HepG2 (cell line): ENCODE measurements at regions not wholly inside any gene's neighbourhood (a gene's known extent, or its start where the extent isn't known, plus 50 kb on each side); places are given as distances from the start of the nearest gene placed in this dataset.

Source experiments
- ATAC-seq: fragments of 200-7000 bp; cut with Tn5 transposase; 3 replicates; pipeline ENCODE4 v1.9.1; 2020; ENCODE audit warnings: mild to moderate bottlenecking, moderate library complexity
- BruUV-seq: library from RNA; stranded (reverse); fragments of 400-500 nt; replicated peaks from 2 replicates; lab custom pipeline; 2021; lab: Mats Ljungman, UMichigan
- CTCF ChIA-PET: fragments of 300-600 bp; formaldehyde crosslinking; extraction: SDS; loops from one replicate; lab custom pipeline; 2021; ENCODE audit warnings: low total read pairs, inconsistent platforms, low intra/inter-chr PET ratio; lab: Yijun Ruan, JAX
- POLR2A ChIA-PET: fragments of 350-600 bp; sonication (Branson Sonifier 250); formaldehyde crosslinking; loops from one replicate; lab custom pipeline; 2020; ENCODE audit warnings: antibody characterized with exemption, inconsistent platforms; lab: Yijun Ruan, JAX
- DNase-seq: peaks from one replicate; pipeline ENCODE4 v3.0.0-alpha.2; 2015; ENCODE audit warnings: low spot score
- FAIRE-seq: peaks from 3 replicates; lab custom pipeline; 2011; peaks lifted over from hg19 to GRCh38; lab: Jason Lieb, UNC
- H2AFZ ChIP-seq: one replicate; pipeline ENCODE4 v1.6.1; 2011; ENCODE audit warnings: low read length, inconsistent platforms
- H3K27ac ChIP-seq: fragments of 300-600 bp; 3 replicates; pipeline ENCODE4 v1.8.0; 2011; ENCODE audit warnings: mixed run types, mild to moderate bottlenecking, mixed read lengths, low read length, inconsistent platforms; ENCODE audit not compliant: insufficient read depth; ENCODE audit errors: extremely low read length
- H3K27me3 ChIP-seq, 2 experiments: fragments of 200-600 bp in 1 of 2; 2 replicates in 1 of 2; 3 replicates in 1 of 2; pipeline versions ENCODE4 v1.6.0 to v1.8.0; 2011; ENCODE audit warnings: low read length in 2 of 2, mild to moderate bottlenecking in 2 of 2, moderate library complexity in 2 of 2, inconsistent platforms in 1 of 2; ENCODE audit not compliant: insufficient read depth in 2 of 2, control insufficient read depth in 1 of 2
- H3K36me3 ChIP-seq, 2 experiments: fragments of 200-600 bp in 1 of 2; replicated peaks in 1 of 2; 2 replicates in 1 of 2; 3 replicates in 1 of 2; pipeline versions ENCODE4 v1.5.1 to v1.8.0; 2011; ENCODE audit warnings: low read length in 2 of 2, inconsistent platforms in 1 of 2; ENCODE audit not compliant: insufficient read depth in 2 of 2, control insufficient read depth in 1 of 2
- H3K4me1 ChIP-seq: 2 replicates; pipeline ENCODE4 v1.5.1; 2012; ENCODE audit warnings: low read length, inconsistent platforms; ENCODE audit not compliant: insufficient read depth
- H3K4me2 ChIP-seq: 2 replicates; pipeline ENCODE4 v1.6.0; 2011; ENCODE audit warnings: low read depth, low read length, inconsistent platforms
- H3K4me3 ChIP-seq, 3 experiments: fragments of 200-600 bp in 1 of 3; sonication (generic), shearing (Covaris generic) in 1 of 3; replicated peaks in 1 of 3; 2 replicates each; pipeline ENCODE4 v1.5.1; 2011 to 2016; ENCODE audit warnings: low read length in 3 of 3, inconsistent platforms in 2 of 3, low read depth in 2 of 3, mild to moderate bottlenecking in 2 of 3, control low read depth in 1 of 3, mixed read lengths in 1 of 3; ENCODE audit not compliant: insufficient read depth in 1 of 3
- H3K79me2 ChIP-seq: one replicate; pipeline ENCODE4 v1.6.1; 2011; ENCODE audit warnings: low read length, inconsistent platforms; ENCODE audit not compliant: insufficient read depth
- H3K9ac ChIP-seq: 2 replicates; pipeline ENCODE4 v1.6.0; 2011; ENCODE audit warnings: mild to moderate bottlenecking, low read depth, low read length, inconsistent platforms; ENCODE audit not compliant: insufficient read depth
- H3K9me3 ChIP-seq: 2 replicates; pipeline ENCODE4 v1.5.1; 2012; ENCODE audit warnings: mild to moderate bottlenecking, low read length
- H4K20me1 ChIP-seq: 2 replicates; pipeline ENCODE4 v1.6.0; 2011; ENCODE audit warnings: inconsistent platforms, mild to moderate bottlenecking, low read length, moderate library complexity; ENCODE audit not compliant: insufficient read depth
- JUND ChIP-seq: sonication (generic); formaldehyde crosslinking; IDR thresholded peaks from 2 replicates; pipeline ENCODE4 v1.8.0; 2022; ENCODE audit warnings: mild to moderate bottlenecking, missing genetic modification reagents
- MLLT10 ChIP-seq: sonication (generic); formaldehyde crosslinking; IDR thresholded peaks from 2 replicates; pipeline ENCODE4 v1.4.0; 2020; ENCODE audit warnings: missing genetic modification reagents
- PHF20 ChIP-seq: sonication (generic); formaldehyde crosslinking; IDR thresholded peaks from 2 replicates; pipeline ENCODE4 v1.5.0; 2020; ENCODE audit warnings: mild to moderate bottlenecking, missing genetic modification reagents
- ZNF10 ChIP-seq: sonication (generic); formaldehyde crosslinking; IDR thresholded peaks from 2 replicates; pipeline ENCODE4 v1.4.0; 2020; ENCODE audit warnings: mild to moderate bottlenecking, low read depth, missing genetic modification reagents, borderline replicate concordance
- ZNF558 ChIP-seq: sonication (generic); formaldehyde crosslinking; IDR thresholded peaks from 2 replicates; pipeline ENCODE4 v1.9.0; 2022; ENCODE audit warnings: mild to moderate bottlenecking, missing genetic modification reagents, borderline replicate concordance
- ZNF570 ChIP-seq: sonication (generic); formaldehyde crosslinking; IDR thresholded peaks from 2 replicates; pipeline ENCODE4 v1.4.0; 2020; ENCODE audit warnings: mild to moderate bottlenecking, missing genetic modification reagents, borderline replicate concordance
- ZNF629 ChIP-seq: sonication (generic); formaldehyde crosslinking; conservative IDR thresholded peaks from 2 replicates; pipeline ENCODE4 v1.5.0; 2020; ENCODE audit warnings: missing genetic modification reagents
- ZNF879 ChIP-seq: sonication (generic); formaldehyde crosslinking; IDR thresholded peaks from 2 replicates; pipeline ENCODE4 v1.8.1; 2023; ENCODE audit warnings: missing genetic modification reagents
- ZSCAN30 ChIP-seq: sonication (generic); formaldehyde crosslinking; IDR thresholded peaks from 2 replicates; pipeline ENCODE4 v1.5.0; 2020; ENCODE audit warnings: mild to moderate bottlenecking, missing genetic modification reagents
- WGBS: methylation state at CpG from one replicate; pipeline ENCODE4 v1.1.6; 2017; ENCODE audit warnings: low lambda C conversion rate; 5-methylcytosine and 5-hydroxymethylcytosine counted together
- in situ Hi-C: cut with HindIII; loops from 2 replicates; pipeline ENCODE4 v1.10.0; 2017; ENCODE audit warnings: low pct_unique_long_range_greater_than_20kb; ENCODE audit not compliant: extremely low pct_ligation_motif_present
- intact Hi-C: fragments of 100-400 bp; cut with micrococcal nuclease; formaldehyde crosslinking; loops from one replicate; pipeline ENCODE4 v1.10.0; 2022; ENCODE audit not compliant: unreplicated experiment
- TF ChIP-seq, protein P1 (sequence below), 2 experiments: sonication (generic) in 1 of 2; formaldehyde crosslinking in 1 of 2; IDR thresholded peaks; 2 replicates each; pipeline versions ENCODE4 v1.4.0 to v1.6.1; 2016 to 2020; ENCODE audit warnings: borderline replicate concordance in 1 of 2, low read depth in 1 of 2, mild to moderate bottlenecking in 1 of 2, missing genetic modification reagents in 1 of 2
- TF ChIP-seq, protein P2 (sequence below): sonication (generic); formaldehyde crosslinking; IDR thresholded peaks from 2 replicates; pipeline ENCODE4 v1.4.0; 2020; ENCODE audit warnings: mild to moderate bottlenecking, missing genetic modification reagents, borderline replicate concordance
- TF ChIP-seq, protein P3 (sequence below): IDR thresholded peaks from 2 replicates; pipeline ENCODE4 v1.6.1; 2016; ENCODE audit warnings: missing genetic modification reagents, missing compliant biosample characterization
- TF ChIP-seq, protein P4 (sequence below): sonication (generic); formaldehyde crosslinking; conservative IDR thresholded peaks from 2 replicates; pipeline ENCODE4 v1.5.0; 2020; ENCODE audit warnings: missing genetic modification reagents

DNA sequence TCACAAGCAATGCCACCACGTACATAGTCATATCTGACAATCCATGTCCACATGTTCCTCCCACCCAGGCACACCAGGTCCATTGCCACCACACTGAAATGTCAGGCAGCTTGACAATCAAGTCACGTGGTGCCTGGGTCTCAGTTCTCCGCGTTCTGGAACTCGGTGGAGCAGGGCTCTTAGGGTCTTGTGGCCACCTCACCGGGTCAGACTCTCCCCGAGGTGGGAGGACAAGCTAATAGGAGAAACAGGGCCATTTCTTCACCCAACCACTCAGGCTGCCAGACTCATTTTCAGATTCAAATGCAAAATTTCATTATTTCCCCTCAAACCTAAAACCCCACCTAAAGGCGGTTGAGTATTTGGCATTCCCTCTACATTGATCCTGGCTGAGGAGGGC, 200.5 kb upstream of the GAS1 start:
- CTCF ChIA-PET, result no interaction called here
- ATAC-seq (no peak), FAIRE-seq (no peak), DNase-seq (no peak)
- Histone ChIP-seq H3K4me2 (no peak overlapping the region), H3K4me3 (no peak overlapping the region), H3K9me3 (no peaks in the 10 kb centered on the region), H3K79me2 (no peaks in the 10 kb centered on the region), H3K27me3 (peaks cover 5 to 47% of the 10 kb centered on the region in 2 experiments; a peak in 3 of 5 replicates), H3K4me1 (no peaks in the 10 kb centered on the region), H3K9ac (no peak overlapping the region), H3K27ac (no peak overlapping the region), H4K20me1 (no peaks in the 10 kb centered on the region), H2AFZ (no peak overlapping the region), H3K36me3 (no peaks in the 10 kb centered on the region)
- intact Hi-C loops, result no loop called here
- POLR2A ChIA-PET, result no interaction called here
- WGBS, result 68% methylated on average over 5 of the region's 8 CpGs
- no TSS peak for BruUV-seq
- in situ Hi-C loops, result no loop called here
- no peak for TF ChIP-seq JUND (CRISPR knock-in tag)
- TF ChIP-seq ZNF570 (CRISPR knock-in tag), result no peak
- no peak for TF ChIP-seq ZNF879
- TF ChIP-seq, protein P1, sequence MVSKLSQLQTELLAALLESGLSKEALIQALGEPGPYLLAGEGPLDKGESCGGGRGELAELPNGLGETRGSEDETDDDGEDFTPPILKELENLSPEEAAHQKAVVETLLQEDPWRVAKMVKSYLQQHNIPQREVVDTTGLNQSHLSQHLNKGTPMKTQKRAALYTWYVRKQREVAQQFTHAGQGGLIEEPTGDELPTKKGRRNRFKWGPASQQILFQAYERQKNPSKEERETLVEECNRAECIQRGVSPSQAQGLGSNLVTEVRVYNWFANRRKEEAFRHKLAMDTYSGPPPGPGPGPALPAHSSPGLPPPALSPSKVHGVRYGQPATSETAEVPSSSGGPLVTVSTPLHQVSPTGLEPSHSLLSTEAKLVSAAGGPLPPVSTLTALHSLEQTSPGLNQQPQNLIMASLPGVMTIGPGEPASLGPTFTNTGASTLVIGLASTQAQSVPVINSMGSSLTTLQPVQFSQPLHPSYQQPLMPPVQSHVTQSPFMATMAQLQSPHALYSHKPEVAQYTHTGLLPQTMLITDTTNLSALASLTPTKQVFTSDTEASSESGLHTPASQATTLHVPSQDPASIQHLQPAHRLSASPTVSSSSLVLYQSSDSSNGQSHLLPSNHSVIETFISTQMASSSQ (IDR thresholded peaks at IDR 0.05; ENCODE audit: low read depth), result no peak
- TF ChIP-seq, protein P1 (CRISPR knock-in tag; IDR thresholded peaks at IDR 0.05; ENCODE audit: borderline replicate concordance), result no peak
- TF ChIP-seq, protein P2, sequence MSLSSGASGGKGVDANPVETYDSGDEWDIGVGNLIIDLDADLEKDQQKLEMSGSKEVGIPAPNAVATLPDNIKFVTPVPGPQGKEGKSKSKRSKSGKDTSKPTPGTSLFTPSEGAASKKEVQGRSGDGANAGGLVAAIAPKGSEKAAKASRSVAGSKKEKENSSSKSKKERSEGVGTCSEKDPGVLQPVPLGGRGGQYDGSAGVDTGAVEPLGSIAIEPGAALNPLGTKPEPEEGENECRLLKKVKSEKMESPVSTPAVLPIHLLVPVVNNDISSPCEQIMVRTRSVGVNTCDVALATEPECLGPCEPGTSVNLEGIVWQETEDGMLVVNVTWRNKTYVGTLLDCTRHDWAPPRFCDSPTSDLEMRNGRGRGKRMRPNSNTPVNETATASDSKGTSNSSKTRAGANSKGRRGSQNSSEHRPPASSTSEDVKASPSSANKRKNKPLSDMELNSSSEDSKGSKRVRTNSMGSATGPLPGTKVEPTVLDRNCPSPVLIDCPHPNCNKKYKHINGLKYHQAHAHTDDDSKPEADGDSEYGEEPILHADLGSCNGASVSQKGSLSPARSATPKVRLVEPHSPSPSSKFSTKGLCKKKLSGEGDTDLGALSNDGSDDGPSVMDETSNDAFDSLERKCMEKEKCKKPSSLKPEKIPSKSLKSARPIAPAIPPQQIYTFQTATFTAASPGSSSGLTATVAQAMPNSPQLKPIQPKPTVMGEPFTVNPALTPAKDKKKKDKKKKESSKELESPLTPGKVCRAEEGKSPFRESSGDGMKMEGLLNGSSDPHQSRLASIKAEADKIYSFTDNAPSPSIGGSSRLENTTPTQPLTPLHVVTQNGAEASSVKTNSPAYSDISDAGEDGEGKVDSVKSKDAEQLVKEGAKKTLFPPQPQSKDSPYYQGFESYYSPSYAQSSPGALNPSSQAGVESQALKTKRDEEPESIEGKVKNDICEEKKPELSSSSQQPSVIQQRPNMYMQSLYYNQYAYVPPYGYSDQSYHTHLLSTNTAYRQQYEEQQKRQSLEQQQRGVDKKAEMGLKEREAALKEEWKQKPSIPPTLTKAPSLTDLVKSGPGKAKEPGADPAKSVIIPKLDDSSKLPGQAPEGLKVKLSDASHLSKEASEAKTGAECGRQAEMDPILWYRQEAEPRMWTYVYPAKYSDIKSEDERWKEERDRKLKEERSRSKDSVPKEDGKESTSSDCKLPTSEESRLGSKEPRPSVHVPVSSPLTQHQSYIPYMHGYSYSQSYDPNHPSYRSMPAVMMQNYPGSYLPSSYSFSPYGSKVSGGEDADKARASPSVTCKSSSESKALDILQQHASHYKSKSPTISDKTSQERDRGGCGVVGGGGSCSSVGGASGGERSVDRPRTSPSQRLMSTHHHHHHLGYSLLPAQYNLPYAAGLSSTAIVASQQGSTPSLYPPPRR (CRISPR knock-in tag), result no peak
- TF ChIP-seq ZNF558 (CRISPR knock-in tag), result no peak
- TF ChIP-seq ZNF10 (CRISPR knock-in tag), result no peak
- TF ChIP-seq, protein P3, sequence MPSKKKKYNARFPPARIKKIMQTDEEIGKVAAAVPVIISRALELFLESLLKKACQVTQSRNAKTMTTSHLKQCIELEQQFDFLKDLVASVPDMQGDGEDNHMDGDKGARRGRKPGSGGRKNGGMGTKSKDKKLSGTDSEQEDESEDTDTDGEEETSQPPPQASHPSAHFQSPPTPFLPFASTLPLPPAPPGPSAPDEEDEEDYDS, result no peak
- TF ChIP-seq, protein P4, sequence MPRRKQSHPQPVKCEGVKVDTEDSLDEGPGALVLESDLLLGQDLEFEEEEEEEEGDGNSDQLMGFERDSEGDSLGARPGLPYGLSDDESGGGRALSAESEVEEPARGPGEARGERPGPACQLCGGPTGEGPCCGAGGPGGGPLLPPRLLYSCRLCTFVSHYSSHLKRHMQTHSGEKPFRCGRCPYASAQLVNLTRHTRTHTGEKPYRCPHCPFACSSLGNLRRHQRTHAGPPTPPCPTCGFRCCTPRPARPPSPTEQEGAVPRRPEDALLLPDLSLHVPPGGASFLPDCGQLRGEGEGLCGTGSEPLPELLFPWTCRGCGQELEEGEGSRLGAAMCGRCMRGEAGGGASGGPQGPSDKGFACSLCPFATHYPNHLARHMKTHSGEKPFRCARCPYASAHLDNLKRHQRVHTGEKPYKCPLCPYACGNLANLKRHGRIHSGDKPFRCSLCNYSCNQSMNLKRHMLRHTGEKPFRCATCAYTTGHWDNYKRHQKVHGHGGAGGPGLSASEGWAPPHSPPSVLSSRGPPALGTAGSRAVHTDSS (CRISPR knock-in tag), result no peak
- no peak for TF ChIP-seq PHF20 (CRISPR knock-in tag)
- no peak for TF ChIP-seq ZNF629
- no peak for TF ChIP-seq ZSCAN30
- TF ChIP-seq MLLT10, result no peak
